Small intestine (tissue), 7 donors: ENCODE measurements at regions not wholly inside any gene's neighbourhood (a gene's known extent, or its start where the extent isn't known, plus 50 kb on each side); places are given as distances from the start of the nearest gene placed in this dataset.

Source experiments
- DNase-seq, 2 donors: peaks; one replicate each; pipeline versions ENCODE4 v3.0.0 to v3.0.0-alpha.2; 2013
- FAIRE-seq: peaks from 2 replicates; lab custom pipeline; 2012; peaks lifted over from hg19 to GRCh38; lab: Jason Lieb, UNC
- H3K27ac ChIP-seq, 3 donors: one replicate each; pipeline ENCODE4 v1.5.1; 2013; ENCODE audit warnings: low read length in 2 of 3, mild to moderate bottlenecking in 2 of 3, control low read depth in 1 of 3, inconsistent platforms in 1 of 3, low read depth in 1 of 3, moderate library complexity in 1 of 3
- H3K27me3 ChIP-seq, 3 donors: one replicate each; pipeline ENCODE4 v1.6.1; 2013; ENCODE audit warnings: low read length in 3 of 3, inconsistent platforms in 1 of 3; ENCODE audit not compliant: control insufficient read depth in 3 of 3, insufficient read depth in 3 of 3
- H3K36me3 ChIP-seq, 3 donors: one replicate each; pipeline ENCODE4 v1.6.1; 2013; ENCODE audit warnings: low read length in 3 of 3, inconsistent platforms in 1 of 3, low read depth in 1 of 3, mild to moderate bottlenecking in 1 of 3, moderate library complexity in 1 of 3; ENCODE audit not compliant: control insufficient read depth in 3 of 3, insufficient read depth in 2 of 3
- H3K4me1 ChIP-seq, 3 donors: one replicate each; pipeline ENCODE4 v1.6.1; 2013; ENCODE audit warnings: low read length in 2 of 3, inconsistent platforms in 1 of 3, low read depth in 1 of 3, mild to moderate bottlenecking in 1 of 3, moderate library complexity in 1 of 3; ENCODE audit not compliant: control insufficient read depth in 3 of 3, insufficient read depth in 2 of 3
- H3K4me3 ChIP-seq, 3 donors: one replicate each; pipeline ENCODE4 v1.5.1; 2013; ENCODE audit warnings: low read length in 3 of 3, control low read depth in 1 of 3, inconsistent platforms in 1 of 3, low read depth in 1 of 3, mild to moderate bottlenecking in 1 of 3, moderate library complexity in 1 of 3
- H3K9me3 ChIP-seq, 2 donors: one replicate each; pipeline ENCODE4 v1.6.1; 2013; ENCODE audit warnings: low read depth in 1 of 2, low read length in 1 of 2; ENCODE audit not compliant: control insufficient read depth in 2 of 2, insufficient read depth in 1 of 2
- WGBS, 3 donors: extraction: QIAGEN DNeasy Blood & Tissue Kit; methylation state at CpG; one replicate each; pipeline ENCODE4 v1.1.7; 2013; 5-methylcytosine and 5-hydroxymethylcytosine counted together
- donor health status: healthy with polysubstance abuse.
- donor health status: control.
- donor health status: control.
- donor health status: Bipolar disorder and iron deficiency.
- donor health status: healthy.

- WGBS, 3 donors = 62 to 69% (median 62%) methylated on average over 3 of the region's 3 CpGs
- H3K4me3 ChIP-seq = no peak overlapping the region
- peaks cover 0 to 5% (median 0%) of the 10 kb centered on the region in 3 donors for H3K4me1 ChIP-seq
- no peak overlapping the region for H3K27ac ChIP-seq
- no peaks in the 10 kb centered on the region for H3K27me3 ChIP-seq
- DNase-seq (no peak), FAIRE-seq (no peak)
- no peaks in the 10 kb centered on the region for H3K36me3 ChIP-seq
- H3K9me3 ChIP-seq = no peaks in the 10 kb centered on the region
Measured at GRCh38 chr12:87651670-87652425, 377.4 kb downstream of the C12orf50 start.

GRCh38 chr12:87642245-87642644, 387.0 kb downstream of the C12orf50 start:
- DNase-seq (no peak), FAIRE-seq (no peak)
- WGBS, 3 donors = 83 to 87% (median 86%) methylated on average over 2 of the region's 2 CpGs
- Histone ChIP-seq H3K27ac (no peak overlapping the region), H3K4me1 (no peaks in the 10 kb centered on the region), H3K36me3 (no peaks in the 10 kb centered on the region), H3K27me3 (no peaks in the 10 kb centered on the region), H3K4me3 (no peak overlapping the region), H3K9me3 (no peaks in the 10 kb centered on the region)

- H3K9me3 ChIP-seq = no peaks in the 10 kb centered on the region
- H3K4me1 ChIP-seq = no peaks in the 10 kb centered on the region
- H3K36me3 ChIP-seq = no peaks in the 10 kb centered on the region
- DNase-seq = no peak
- H3K27ac ChIP-seq = no peak overlapping the region
- H3K27me3 ChIP-seq = no peaks in the 10 kb centered on the region
- FAIRE-seq = no peak
- H3K4me3 ChIP-seq = no peak overlapping the region
Measured at GRCh38 chr12:87618199-87618598, 411.0 kb downstream of the C12orf50 start.

- no peak overlapping the region for H3K4me3 ChIP-seq
- FAIRE-seq (no peak), DNase-seq (peak in 1 of 2 donors; percentile 6)
- no peaks in the 10 kb centered on the region for H3K4me1 ChIP-seq
- no peak overlapping the region for H3K27ac ChIP-seq
- 52 to 70% (median 62%) methylated on average over 2 of the region's 2 CpGs for WGBS, 3 donors
- H3K27me3 ChIP-seq = no peaks in the 10 kb centered on the region
- no peaks in the 10 kb centered on the region for H3K9me3 ChIP-seq
- no peaks in the 10 kb centered on the region for H3K36me3 ChIP-seq
Measured at GRCh38 chr12:87612996-87613395, 416.2 kb downstream of the C12orf50 start.

- no peaks in the 10 kb centered on the region for H3K27me3 ChIP-seq
- no peak overlapping the region for H3K4me3 ChIP-seq
- H3K36me3 ChIP-seq = no peaks in the 10 kb centered on the region
- H3K9me3 ChIP-seq = no peaks in the 10 kb centered on the region
- DNase-seq = no peak
- no peak overlapping the region for H3K27ac ChIP-seq
- no peaks in the 10 kb centered on the region for H3K4me1 ChIP-seq
- 72 to 82% (median 75%) methylated on average over 2 of the region's 2 CpGs for WGBS, 3 donors
- no peak for FAIRE-seq
Measured at GRCh38 chr12:87608321-87608720, 420.9 kb downstream of the C12orf50 start.

- FAIRE-seq (no peak), DNase-seq (no peak)
- Histone ChIP-seq H3K4me1 (no peaks in the 10 kb centered on the region), H3K27ac (no peak overlapping the region), H3K36me3 (no peaks in the 10 kb centered on the region), H3K9me3 (no peaks in the 10 kb centered on the region), H3K27me3 (no peaks in the 10 kb centered on the region), H3K4me3 (no peak overlapping the region)
- 32 to 54% (median 50%) methylated on average over 2 of the region's 2 CpGs for WGBS, 3 donors
Measured at GRCh38 chr12:87603727-87604126, 425.5 kb downstream of the C12orf50 start.

GRCh38 chr12:87599459-87599858, 429.7 kb downstream of the C12orf50 start:
- H3K4me1 ChIP-seq = no peaks in the 10 kb centered on the region
- H3K27me3 ChIP-seq = no peaks in the 10 kb centered on the region
- H3K9me3 ChIP-seq = no peaks in the 10 kb centered on the region
- FAIRE-seq (no peak), DNase-seq (peak; percentile 9 to 16)
- 25 to 55% (median 43%) methylated on average over 3 of the region's 3 CpGs for WGBS, 3 donors
- no peaks in the 10 kb centered on the region for H3K36me3 ChIP-seq
- H3K4me3 ChIP-seq = no peak overlapping the region
- no peak overlapping the region for H3K27ac ChIP-seq

GRCh38 chr12:87597114-87597513, 432.1 kb downstream of the C12orf50 start:
- Histone ChIP-seq H3K9me3 (no peaks in the 10 kb centered on the region), H3K36me3 (no peaks in the 10 kb centered on the region), H3K27me3 (no peaks in the 10 kb centered on the region), H3K4me1 (no peaks in the 10 kb centered on the region), H3K4me3 (no peak overlapping the region), H3K27ac (no peak overlapping the region)
- 62 to 75% (median 68%) methylated on average over 3 of the region's 3 CpGs for WGBS, 3 donors
- no peak for DNase-seq
- no peak for FAIRE-seq

GRCh38 chr12:87596636-87597035, 432.6 kb downstream of the C12orf50 start:
- WGBS, 3 donors = 89 to 95% (median 95%) methylated on average over 1 of the region's 1 CpG
- no peak for DNase-seq
- Histone ChIP-seq H3K4me1 (no peaks in the 10 kb centered on the region), H3K36me3 (no peaks in the 10 kb centered on the region), H3K4me3 (no peak overlapping the region), H3K9me3 (no peaks in the 10 kb centered on the region), H3K27ac (no peak overlapping the region), H3K27me3 (no peaks in the 10 kb centered on the region)
- no peak for FAIRE-seq
